NCI-H226 (cell line): ENCODE measurements at regions not wholly inside any gene's neighbourhood (a gene's known extent, or its start where the extent isn't known, plus 50 kb on each side); places are given as distances from the start of the nearest gene placed in this dataset.

ENCODE experiments used
- DNase-seq: peaks from one replicate; pipeline ENCODE4 v3.0.0-alpha.2; 2015

DNA sequence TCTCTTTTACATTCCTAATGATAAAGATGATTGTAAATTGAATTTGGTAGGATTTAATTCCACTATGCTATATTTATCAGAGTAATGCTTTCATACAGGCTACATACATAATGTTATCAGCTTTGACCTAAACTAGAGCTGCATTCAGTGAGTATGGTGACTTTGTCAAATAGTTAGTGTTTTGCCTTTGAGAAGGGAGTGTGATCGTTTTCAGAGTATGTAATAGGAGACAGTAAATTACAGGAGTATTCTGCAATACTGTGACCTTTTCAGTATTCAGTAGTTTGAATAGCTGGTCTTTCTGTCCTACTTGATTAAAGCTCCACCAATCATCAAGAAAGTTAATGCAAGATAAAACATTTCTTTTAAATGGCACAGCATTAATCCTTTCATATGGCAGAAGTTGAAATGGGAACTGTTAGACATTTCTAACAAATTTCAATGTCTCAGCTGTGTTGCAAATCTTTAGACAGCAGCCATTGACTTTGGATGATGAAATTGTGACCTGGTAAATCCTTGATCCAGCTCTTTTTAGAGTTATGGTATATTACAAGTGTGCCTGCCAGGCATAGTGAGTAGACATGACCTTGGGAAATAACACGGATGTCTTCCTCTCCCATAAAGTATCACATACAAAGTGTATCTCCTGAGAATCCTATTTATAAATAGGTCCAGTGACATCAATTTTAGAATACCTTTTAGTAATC, 455.3 kb downstream of the KCTD8 start:
- DNase-seq = no peak

DNA sequence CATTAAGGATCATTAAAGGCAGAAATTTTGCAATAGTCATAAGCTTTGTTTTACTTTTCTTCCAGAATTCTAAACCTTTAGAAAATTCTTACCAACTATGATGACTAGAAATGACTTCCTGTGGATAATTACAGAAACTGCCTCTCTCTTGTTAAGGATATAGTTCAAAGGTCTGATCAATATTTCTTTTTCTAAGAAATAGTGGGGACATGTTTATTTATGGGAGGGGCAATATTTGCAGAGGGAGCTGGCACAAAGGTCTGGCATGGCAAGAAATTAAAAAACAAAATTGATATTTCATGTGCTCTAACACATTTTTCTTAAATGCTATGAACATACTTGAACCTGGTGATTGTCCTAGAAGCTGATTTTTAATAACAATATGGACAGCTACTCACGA, 448.9 kb downstream of the KCTD8 start:
- no peak for DNase-seq

DNA sequence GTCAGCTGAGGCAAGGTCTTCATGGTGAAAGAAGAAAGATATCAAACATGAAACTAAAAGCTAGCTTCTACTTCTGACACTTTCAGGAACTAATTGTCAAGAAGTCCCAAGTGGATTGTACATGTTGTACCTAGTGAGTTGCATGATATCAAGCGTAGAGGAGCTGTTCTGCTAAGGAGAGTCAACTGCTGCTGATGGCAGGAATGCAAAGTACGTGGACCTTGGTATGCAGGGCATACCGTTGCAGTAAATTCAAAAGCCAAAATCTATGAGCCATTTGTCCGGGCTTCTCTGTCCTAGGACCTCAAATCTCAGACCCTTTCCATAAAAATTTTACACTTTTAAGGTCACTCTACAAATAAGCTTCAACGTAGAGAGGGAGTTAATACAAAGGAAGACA, 446.2 kb downstream of the KCTD8 start:
- DNase-seq = no peak

DNA sequence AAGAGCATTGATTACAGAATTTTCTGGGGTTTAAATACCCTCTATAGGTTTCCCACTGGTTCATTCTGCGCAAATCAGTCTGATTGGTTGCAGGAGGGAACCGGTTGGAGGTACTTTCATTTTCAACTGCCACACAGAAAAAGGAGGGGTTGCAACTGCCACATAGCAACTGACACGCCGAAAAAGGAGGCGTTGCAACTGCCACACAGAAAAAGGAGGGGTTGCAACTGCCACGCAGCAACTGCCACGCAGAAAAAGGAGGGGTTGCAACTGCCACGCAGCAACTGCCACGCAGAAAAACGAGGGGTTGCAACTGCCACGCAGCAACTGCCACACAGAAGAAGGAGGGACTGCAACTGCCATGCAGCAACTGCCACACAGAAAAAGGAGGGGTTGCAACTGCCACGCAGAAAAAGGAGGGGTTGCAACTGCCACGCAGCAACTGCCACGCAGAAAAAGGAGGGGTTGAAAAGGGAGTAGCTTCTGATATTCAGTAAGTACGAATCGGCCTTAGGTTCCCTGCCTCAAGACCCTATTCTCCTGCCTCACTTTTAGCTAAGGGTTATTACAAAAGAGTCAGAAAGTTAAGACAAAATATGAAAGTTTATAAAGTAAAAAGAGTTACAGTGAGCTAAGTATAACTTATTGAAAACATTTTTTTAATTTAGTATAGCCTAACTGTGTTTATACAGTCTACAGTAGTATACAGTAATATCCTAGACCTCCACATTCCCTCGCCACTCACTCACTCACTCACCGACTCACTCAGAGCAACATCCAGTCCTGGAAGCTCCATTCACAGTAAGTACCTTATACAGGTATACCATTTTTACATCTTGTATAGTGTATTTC, 431.8 kb downstream of the KCTD8 start:
- DNase-seq = no peak

DNA sequence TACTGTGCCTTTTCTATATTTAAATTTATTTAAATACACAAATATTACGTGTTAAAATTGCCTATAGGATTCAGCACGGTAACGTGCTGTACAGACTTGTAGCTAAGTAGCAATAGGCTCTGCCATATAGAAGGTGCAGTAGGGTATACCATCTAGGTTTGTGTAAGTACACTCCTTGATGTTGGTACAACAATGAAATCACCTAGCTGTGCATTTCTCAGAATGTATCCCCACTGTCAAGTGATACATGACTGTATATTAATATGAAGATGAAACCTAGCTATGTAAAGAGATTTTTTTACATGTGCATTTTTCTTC, 431.2 kb downstream of the KCTD8 start:
- no peak for DNase-seq

DNA sequence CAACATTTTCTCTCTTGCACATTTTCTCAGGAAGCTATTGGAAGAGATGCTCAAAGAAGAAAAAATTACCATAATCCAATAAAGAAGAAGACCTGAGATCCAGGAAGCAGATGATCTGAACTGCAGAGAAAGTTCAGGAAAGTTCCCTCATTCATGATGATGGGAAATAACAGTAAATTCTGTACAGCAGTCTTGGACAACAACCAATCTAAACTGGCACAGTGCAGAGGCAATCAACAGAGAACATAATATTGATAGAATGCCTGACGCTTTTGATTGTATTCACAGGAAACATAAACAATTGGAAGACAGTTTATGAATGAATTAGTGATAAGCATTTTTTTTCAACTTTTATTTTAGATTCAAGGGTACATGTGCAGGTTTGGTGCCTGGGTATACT, 428.9 kb downstream of the KCTD8 start:
- DNase-seq = no peak

DNA sequence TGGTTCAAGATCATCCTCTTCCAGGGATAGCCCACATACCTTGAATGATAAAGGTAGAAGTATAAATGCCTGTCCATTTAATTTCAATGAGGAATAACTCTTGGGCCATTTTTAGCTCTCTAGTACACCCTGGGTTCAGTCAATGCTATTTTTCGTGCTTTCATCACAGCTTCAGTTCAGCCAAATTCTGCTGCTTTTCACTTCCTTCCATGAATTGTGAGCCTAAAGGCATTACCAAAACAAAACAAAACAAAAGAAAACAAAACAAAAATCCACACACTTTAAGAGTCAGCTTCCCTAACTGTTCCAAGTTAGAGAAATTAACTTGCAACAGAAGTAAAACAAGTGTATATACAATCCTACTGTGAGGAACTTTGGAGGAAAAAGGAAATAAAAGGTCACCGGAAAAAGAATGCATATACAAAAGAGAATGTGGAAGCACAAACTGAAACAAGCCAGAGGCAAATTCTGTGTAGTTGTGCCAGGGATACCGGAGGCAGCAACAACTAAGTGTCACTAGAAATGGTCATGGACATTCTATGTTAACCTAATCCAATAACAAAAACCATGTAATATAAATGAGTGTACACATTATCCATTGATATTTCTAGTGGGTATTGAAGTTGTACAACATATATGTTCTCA, 423.1 kb downstream of the KCTD8 start:
- DNase-seq = no peak

DNA sequence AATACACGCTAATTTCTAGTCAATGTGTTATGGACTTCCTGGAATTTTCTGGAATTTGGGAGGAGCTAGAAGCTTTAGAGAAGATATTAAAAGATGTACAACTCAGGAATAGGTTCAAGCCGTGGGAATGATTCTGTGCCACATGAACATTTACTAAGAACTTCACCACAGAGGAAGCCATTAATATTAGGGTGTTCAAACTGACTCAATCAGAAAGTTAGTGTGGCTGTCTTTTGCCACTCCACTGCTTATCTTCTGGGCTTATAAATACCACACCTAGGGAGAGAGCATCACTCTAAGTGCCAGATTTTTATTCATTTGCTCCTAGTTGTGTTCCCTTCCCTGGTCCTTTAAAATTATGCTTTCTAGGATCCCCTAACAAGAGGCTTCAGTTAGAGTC, 409.8 kb downstream of the KCTD8 start:
- no peak for DNase-seq

DNA sequence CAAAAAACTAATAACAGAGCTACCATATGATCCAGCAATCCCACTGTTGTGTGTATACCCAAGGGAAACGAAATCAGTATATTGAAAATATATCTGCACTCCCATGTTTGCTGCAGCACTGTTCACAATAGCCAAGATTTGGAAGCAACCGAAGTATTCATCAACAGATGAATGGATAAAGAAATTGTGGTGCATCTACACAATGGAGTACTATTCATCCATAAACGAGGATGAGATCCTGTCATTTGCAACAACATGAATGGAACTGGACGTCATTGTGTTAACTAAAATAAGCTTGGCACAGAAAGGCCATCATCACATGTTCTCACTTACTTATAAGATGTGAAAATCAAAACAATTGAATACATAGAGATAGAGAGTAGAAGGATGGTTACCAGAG, 402.1 kb downstream of the KCTD8 start:
- no peak for DNase-seq

DNA sequence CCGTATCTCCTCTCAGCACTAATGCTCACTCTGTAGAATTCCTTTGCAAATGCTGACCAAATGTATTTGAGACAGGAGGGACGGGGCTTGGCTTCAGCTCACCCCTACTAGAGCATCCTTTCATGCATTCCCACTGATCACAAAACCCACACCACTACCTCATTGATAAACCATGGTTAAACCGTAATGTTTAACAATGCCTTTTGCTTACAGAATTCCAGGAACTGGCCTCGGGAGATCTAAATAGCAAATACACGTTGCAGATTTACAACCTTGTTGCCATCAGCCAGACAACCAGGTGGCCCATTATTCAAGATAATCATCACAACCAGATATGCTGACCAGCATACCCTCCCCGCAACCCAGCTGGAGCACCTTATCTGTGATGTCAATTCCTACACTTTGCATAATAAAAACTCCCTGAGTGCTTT, 391.9 kb downstream of the KCTD8 start:
- no peak for DNase-seq

DNA sequence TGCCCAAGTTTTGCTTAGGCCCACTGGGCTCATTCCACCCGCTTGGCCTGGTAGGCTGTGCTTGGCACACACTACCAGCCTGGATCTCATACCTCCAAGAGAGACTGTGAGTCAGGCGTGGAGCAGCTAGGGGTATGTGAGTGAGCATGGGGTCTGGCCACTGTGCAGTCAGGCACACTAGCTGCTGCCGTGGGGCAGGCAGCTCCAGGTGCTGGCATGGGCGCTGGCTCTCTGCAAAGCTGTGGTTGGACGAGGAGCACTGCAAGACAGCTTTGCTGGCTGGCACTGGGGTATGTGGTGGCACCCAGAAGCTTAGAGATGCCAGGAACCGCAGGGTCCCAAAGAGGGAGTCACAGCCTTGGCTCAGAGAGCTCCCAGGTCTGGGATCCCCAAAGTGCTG, 377.8 kb downstream of the KCTD8 start:
- no peak for DNase-seq

DNA sequence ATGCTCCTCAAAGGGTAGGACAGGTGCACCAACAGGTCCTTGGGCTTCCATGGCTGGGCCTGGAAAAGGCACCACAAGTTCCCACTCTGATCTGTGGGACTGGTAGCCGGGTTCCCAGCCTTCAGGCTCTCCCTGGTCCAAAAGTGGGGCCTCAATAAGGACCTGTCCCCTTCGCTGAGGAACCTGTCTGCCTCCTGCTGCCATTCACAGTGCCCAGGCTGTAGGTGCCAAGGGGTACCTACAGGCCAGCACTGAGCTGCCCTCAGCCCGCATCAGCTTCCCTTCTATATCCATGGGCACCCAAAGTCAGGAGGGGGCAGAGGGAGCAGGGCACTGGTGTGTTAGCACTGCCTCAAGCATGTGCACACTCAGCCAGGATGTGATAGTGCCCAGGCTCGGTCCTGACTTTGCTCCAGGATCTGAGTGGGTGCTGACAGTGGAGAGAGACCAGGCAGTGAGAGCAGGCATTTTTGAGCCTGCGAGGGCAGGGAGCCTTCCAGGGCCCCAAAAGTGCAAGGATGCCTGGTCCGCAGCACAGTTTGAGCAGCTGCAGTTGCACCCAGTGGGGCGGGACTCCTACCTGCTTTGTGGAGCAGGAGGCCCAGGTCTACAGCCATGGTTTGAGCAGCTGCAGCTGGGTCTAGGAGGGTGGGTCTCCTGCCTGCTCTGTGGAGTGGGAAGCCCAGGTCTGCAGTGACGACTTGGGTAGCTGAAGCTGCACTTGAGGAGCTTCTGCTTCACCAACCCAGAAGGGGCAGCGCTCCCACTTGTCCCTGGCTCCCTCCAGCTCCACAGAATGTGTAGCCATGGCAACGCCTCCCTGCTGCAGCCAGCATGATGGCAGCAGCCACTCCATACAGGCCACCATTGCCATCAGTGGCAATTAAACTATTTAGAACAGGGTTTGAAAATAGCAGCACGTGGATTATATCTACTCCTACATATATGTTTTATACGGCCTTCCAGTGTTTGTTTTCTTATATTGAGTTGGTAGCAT, 376.4 kb downstream of the KCTD8 start:
- DNase-seq = no peak

DNA sequence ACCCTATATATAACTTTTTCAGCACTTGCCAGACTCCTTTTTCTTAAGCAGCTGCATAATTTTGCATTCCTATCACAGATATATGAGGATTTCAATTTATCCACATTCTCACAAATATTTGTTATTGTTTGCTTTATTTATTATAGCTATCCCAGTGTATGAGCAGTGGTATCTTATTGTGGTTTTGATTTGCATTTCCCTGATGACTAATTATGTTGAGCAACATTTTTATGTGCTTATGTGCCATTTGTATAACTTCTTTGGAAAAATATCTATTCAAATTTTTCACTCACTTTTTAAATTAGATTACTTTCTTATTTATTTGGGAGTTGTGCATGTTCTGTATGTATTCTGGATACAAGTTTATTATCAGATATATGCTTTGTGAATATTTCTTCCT, 361.9 kb downstream of the KCTD8 start:
- peak; percentile 8 for DNase-seq

DNA sequence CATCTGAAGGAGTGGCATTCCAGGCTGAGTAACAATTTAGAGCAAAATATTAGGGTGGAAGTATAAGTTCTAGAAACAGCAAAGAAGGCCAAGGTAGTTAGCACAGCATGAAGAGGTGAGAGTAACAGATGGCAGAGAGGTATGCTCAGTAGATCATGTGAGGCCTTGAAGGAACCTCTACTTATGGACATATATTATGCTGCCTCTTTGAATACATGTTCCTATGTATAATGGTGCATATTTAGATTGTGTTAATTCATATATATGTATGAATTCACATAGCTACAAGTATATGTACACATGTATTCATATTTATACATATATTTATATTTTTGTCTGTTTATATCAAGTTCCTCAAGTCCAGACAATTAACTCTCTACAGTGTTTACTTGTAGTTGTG, 355.2 kb downstream of the KCTD8 start:
- DNase-seq = no peak

DNA sequence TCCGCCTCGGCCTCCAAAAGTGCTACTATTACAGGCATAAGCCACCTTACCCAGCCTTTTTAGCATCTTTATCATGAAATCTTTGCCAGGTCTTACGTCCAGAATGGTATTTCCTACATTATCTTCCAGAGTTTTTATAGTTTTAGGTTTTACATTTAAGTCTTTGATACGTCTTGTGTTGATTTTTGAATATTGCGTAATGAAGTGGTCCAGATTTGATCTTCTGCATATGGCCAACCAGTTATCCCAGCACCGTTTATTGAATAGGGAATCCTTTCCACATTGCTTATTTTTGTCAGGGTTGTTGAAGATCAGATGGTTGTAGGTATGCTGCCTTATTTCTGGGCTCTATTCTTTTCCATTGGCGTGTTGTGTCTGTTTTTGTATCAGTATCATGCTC, 349.6 kb downstream of the KCTD8 start:
- no peak for DNase-seq

DNA sequence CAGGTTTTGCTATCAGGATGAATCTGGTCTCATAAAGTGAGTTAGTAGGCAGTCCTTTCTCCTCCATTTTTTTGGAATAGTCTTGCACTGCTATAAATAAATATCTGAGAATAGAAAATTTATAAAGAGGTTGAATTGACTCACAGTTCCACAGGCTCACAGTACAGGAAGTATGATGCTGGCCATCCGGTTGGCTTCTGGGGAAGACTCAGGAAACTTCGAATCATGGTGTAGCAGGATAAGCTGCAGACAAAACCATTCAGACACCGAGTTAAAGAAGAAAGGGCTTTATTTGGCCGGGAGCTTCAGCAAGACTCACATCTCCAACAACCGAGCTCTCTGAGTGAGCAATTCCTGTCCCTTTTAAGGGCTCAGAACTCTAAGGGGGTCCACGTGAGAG, 348.2 kb downstream of the KCTD8 start:
- no peak for DNase-seq

DNA sequence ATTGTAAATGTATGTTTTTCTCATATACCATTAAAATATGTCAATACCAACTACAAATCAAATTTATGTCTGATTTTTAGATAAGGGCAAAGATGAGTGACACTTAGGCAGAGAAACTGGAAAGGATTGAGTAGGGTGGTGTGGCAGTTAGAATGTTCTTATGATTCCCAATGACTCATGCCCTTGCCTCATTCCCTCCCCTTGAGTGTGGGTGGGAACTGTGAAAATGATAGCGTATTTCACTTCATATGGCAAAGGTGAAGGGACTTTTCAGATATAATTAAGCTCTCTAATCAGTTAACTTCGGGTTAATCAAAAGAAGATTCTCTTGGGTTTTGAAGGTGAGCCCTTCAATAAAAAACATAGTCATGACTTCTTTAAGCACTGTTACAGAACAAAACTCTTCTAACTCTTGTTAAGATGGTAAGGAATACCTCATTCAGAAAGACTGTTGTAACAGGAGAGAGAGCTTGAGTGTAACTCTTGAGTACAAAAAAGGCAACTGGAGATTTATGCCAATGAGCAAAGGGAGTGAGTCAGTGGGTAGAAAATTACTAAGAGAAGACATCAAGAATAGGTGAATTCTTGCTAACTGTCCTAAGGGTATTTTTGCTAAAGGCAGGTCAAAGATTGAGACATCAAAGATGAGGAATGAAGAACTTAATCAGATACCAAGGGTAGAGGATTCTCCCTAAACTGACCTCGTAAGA, 329.5 kb downstream of the KCTD8 start:
- DNase-seq = peak; percentile 71

DNA sequence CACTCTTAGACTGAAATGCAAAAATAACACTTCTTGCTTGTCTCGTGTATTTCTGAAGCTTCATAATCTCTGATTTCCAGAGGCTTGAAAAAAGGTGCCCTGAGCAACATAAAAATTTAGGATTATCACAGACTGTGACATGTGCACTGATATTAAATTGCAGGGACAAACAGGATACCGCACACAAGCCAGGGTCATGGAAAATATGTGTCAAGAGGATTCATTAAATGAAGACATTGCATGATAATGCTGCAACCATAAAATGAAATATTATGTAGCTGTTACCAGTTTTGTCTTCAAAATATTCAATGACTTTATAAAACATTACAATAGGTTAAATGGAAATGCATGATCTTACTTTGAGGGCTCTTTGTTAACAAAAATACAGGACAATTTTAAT, 328.0 kb downstream of the KCTD8 start:
- DNase-seq = no peak

DNA sequence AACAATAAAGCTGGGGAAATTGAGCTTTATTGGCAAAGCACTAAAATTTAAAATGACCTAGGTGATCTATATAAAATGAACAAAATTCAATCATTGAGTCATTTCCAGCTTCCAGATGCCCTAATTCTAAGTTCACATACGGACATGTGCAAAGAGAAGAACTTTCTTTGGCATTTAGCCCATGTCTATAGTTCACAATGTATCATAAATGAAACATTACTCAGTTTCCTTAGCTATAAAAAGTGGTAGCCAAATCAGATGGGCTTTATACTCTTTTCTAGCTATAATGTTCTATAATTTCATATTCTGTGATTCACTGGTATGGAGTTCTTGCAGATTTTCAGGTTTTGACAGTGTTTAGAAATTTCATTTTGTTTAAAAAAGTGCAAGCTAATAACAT, 327.4 kb downstream of the KCTD8 start:
- DNase-seq = no peak
